GM03348 (cell line): ENCODE measurements at regions not wholly inside any gene's neighbourhood (a gene's known extent, or its start where the extent isn't known, plus 50 kb on each side); places are given as distances from the start of the nearest gene placed in this dataset.
"Not testable (repeated sequence)": the region's sequence is repeated elsewhere in the genome, so short reads cannot be mapped to it uniquely, and the experiment has no call there.

Source experiments
- DNase-seq: peaks from one replicate; pipeline ENCODE4 v3.0.0; 2012; ENCODE audit warnings: low spot score

GRCh38 chr9:103068753-103069152, 73.6 kb downstream of the CYLC2 start:
- no peak for DNase-seq

- DNase-seq = no peak
These were observed 83.4 kb downstream of the CYLC2 start for GRCh38 chr9:103078581-103078980.

- DNase-seq = no peak
These were observed 87.4 kb downstream of the CYLC2 start for GRCh38 chr9:103082494-103082893.

- no peak for DNase-seq
These were observed 94.2 kb downstream of the CYLC2 start for GRCh38 chr9:103089357-103089756.

- DNase-seq = no peak
These were observed 109.0 kb downstream of the CYLC2 start for GRCh38 chr9:103104101-103104500.

GRCh38 chr9:103116246-103116645, 121.1 kb downstream of the CYLC2 start:
- no peak for DNase-seq

GRCh38 chr9:103126494-103126893, 131.4 kb downstream of the CYLC2 start:
- DNase-seq = no peak

- DNase-seq = no peak
These were observed 144.8 kb downstream of the CYLC2 start for GRCh38 chr9:103139891-103140290.

GRCh38 chr9:103152473-103152872, 157.3 kb downstream of the CYLC2 start:
- no peak for DNase-seq

GRCh38 chr9:103167530-103167929, 172.4 kb downstream of the CYLC2 start:
- no peak for DNase-seq

GRCh38 chr9:103168254-103168653, 173.1 kb downstream of the CYLC2 start:
- no peak for DNase-seq

GRCh38 chr9:103169798-103170197, 174.7 kb downstream of the CYLC2 start:
- no peak for DNase-seq

GRCh38 chr9:103183701-103184171, 188.6 kb downstream of the CYLC2 start:
- no peak for DNase-seq

GRCh38 chr9:103186959-103187358, 191.8 kb downstream of the CYLC2 start:
- DNase-seq = no peak

GRCh38 chr9:103188781-103189350, 193.7 kb downstream of the CYLC2 start:
- DNase-seq = no peak

- no peak for DNase-seq
These were observed 198.9 kb downstream of the CYLC2 start for GRCh38 chr9:103193992-103194391.

GRCh38 chr9:103203172-103203571, 208.0 kb downstream of the CYLC2 start:
- DNase-seq = no peak

- not testable (repeated sequence) for DNase-seq
These were observed 210.9 kb downstream of the CYLC2 start for GRCh38 chr9:103205881-103206585.

GRCh38 chr9:103210607-103211006, 215.5 kb downstream of the CYLC2 start:
- no peak for DNase-seq

- DNase-seq = no peak
These were observed 220.1 kb downstream of the CYLC2 start for GRCh38 chr9:103215197-103215596.

- no peak for DNase-seq
These were observed 230.8 kb downstream of the CYLC2 start for GRCh38 chr9:103225702-103226646.

- no peak for DNase-seq
These were observed 231.5 kb downstream of the CYLC2 start for GRCh38 chr9:103226647-103227013.
